Smooth muscle cell (in vitro differentiated cells): ENCODE measurements at regions not wholly inside any gene's neighbourhood (a gene's known extent, or its start where the extent isn't known, plus 50 kb on each side); places are given as distances from the start of the nearest gene placed in this dataset.

Experiments used
- DNase-seq: peaks from one replicate; lab custom pipeline; 2025; ENCODE audit not compliant: unreplicated experiment; lab: John Stamatoyannopoulos, UW
- H2AFZ ChIP-seq: fragments of 200-600 bp; sonication (generic); 2 replicates; pipeline ENCODE4 v1.6.0; 2016; ENCODE audit warnings: antibody characterized with exemption, low read depth, mild to moderate bottlenecking
- H3F3A ChIP-seq: fragments of 200-600 bp; sonication (generic); 2 replicates; pipeline ENCODE4 v1.6.0; 2017; ENCODE audit warnings: antibody characterized with exemption, low read depth
- H3K27ac ChIP-seq: fragments of 200-600 bp; sonication (generic); 2 replicates; pipeline ENCODE4 v1.5.1; 2016; ENCODE audit warnings: low read depth, mild to moderate bottlenecking
- H3K27me3 ChIP-seq: fragments of 200-600 bp; sonication (generic); 2 replicates; pipeline ENCODE4 v1.6.1; 2016; ENCODE audit warnings: low read depth, mild to moderate bottlenecking
- H3K36me3 ChIP-seq: fragments of 200-600 bp; sonication (generic); 2 replicates; pipeline ENCODE4 v1.5.1; 2016; ENCODE audit warnings: low read depth
- H3K4me1 ChIP-seq: fragments of 200-600 bp; sonication (generic); 2 replicates; pipeline ENCODE4 v1.5.1; 2016; ENCODE audit warnings: low read depth
- H3K4me2 ChIP-seq: fragments of 200-600 bp; sonication (generic); 2 replicates; pipeline ENCODE4 v1.6.0; 2016; ENCODE audit warnings: mild to moderate bottlenecking
- H3K4me3 ChIP-seq: fragments of 200-600 bp; sonication (generic); 2 replicates; pipeline ENCODE4 v1.5.1; 2016; ENCODE audit warnings: mild to moderate bottlenecking
- H3K79me2 ChIP-seq: fragments of 200-600 bp; sonication (generic); 2 replicates; pipeline ENCODE4 v1.6.0; 2016; ENCODE audit warnings: low read depth, mild to moderate bottlenecking
- H3K9ac ChIP-seq: fragments of 200-600 bp; sonication (generic); 2 replicates; pipeline ENCODE4 v1.6.0; 2016; ENCODE audit warnings: low read depth
- H3K9me3 ChIP-seq: fragments of 200-600 bp; sonication (generic); replicated peaks from 2 replicates; pipeline ENCODE4 v1.5.1; 2016; ENCODE audit warnings: low read depth
- H4K20me1 ChIP-seq: fragments of 200-600 bp; sonication (generic); 2 replicates; pipeline ENCODE4 v1.6.0; 2016; ENCODE audit warnings: low read depth
- WGBS: methylation state at CpG from one replicate; pipeline ENCODE4 v1.1.7; 2016; ENCODE audit warnings: low lambda C conversion rate; 5-methylcytosine and 5-hydroxymethylcytosine counted together
- TF ChIP-seq, protein P1 (sequence below): fragments of 200-600 bp; sonication (generic); IDR thresholded peaks from 2 replicates; pipeline ENCODE4 v1.5.1; 2017; ENCODE audit warnings: borderline replicate concordance, mild to moderate bottlenecking, antibody characterized with exemption; ENCODE audit not compliant: insufficient read depth, poor library complexity, severe bottlenecking

DNA sequence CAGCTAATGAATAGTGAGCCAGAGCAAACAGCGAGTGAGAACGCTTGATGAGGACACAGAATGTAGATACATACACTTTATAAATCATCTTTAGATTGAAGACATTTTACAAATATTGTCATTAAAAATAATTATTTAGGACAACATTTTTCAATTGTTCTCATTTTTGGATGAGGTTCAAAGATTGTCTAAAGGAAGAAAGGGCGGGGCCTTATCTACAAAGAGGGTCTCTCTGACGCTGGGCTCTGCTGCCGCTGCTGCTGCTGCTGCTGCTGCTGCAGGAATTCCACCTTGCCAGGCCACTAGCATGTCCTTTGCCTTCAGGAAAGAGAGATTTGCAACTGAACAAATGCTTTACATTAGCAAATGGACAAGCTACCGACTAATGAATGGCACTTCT, 220.7 kb upstream of the TMEM161B start:
- Histone ChIP-seq H3K27me3 (no peaks in the 10 kb centered on the region), H3K4me1 (peaks cover 47% of the 10 kb centered on the region), H3K4me2 (no peak overlapping the region), H2AFZ (no peak overlapping the region), H3K79me2 (no peaks in the 10 kb centered on the region), H3K36me3 (no peaks in the 10 kb centered on the region), H3K9me3 (no peaks in the 10 kb centered on the region), H3K9ac (no peak overlapping the region), H3F3A (no peaks in the 10 kb centered on the region), H4K20me1 (no peaks in the 10 kb centered on the region), H3K27ac (no peak overlapping the region), H3K4me3 (no peak overlapping the region)
- no peak for DNase-seq
- TF ChIP-seq, protein P1, sequence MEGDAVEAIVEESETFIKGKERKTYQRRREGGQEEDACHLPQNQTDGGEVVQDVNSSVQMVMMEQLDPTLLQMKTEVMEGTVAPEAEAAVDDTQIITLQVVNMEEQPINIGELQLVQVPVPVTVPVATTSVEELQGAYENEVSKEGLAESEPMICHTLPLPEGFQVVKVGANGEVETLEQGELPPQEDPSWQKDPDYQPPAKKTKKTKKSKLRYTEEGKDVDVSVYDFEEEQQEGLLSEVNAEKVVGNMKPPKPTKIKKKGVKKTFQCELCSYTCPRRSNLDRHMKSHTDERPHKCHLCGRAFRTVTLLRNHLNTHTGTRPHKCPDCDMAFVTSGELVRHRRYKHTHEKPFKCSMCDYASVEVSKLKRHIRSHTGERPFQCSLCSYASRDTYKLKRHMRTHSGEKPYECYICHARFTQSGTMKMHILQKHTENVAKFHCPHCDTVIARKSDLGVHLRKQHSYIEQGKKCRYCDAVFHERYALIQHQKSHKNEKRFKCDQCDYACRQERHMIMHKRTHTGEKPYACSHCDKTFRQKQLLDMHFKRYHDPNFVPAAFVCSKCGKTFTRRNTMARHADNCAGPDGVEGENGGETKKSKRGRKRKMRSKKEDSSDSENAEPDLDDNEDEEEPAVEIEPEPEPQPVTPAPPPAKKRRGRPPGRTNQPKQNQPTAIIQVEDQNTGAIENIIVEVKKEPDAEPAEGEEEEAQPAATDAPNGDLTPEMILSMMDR: no peak
- 60% methylated on average over 6 of the region's 6 CpGs for WGBS

- Histone ChIP-seq H3K4me2 (no peak overlapping the region), H3K9me3 (no peaks in the 10 kb centered on the region), H3K4me3 (no peak overlapping the region), H3F3A (no peaks in the 10 kb centered on the region), H3K27me3 (no peaks in the 10 kb centered on the region), H3K27ac (no peak overlapping the region), H4K20me1 (no peaks in the 10 kb centered on the region), H2AFZ (no peak overlapping the region), H3K79me2 (no peaks in the 10 kb centered on the region), H3K4me1 (peaks cover 47% of the 10 kb centered on the region), H3K36me3 (no peaks in the 10 kb centered on the region), H3K9ac (no peak overlapping the region)
- 68% methylated on average over 2 of the region's 2 CpGs for WGBS
- TF ChIP-seq, protein P1: no peak
- DNase-seq: no peak
Measured at GRCh38 chr5:88488561-88488960, 219.9 kb upstream of the TMEM161B start.

GRCh38 chr5:88488130-88488529, 219.5 kb upstream of the TMEM161B start:
- H3K4me3 ChIP-seq: no peak overlapping the region
- TF ChIP-seq, protein P1: no peak
- H3K9ac ChIP-seq: no peak overlapping the region
- H3K36me3 ChIP-seq: no peaks in the 10 kb centered on the region
- no peak overlapping the region for H2AFZ ChIP-seq
- H3K27ac ChIP-seq: no peak overlapping the region
- DNase-seq: no peak
- H3K79me2 ChIP-seq: no peaks in the 10 kb centered on the region
- no peaks in the 10 kb centered on the region for H3K27me3 ChIP-seq
- no peak overlapping the region for H3K4me2 ChIP-seq
- 74% methylated on average over 2 of the region's 2 CpGs for WGBS
- no peaks in the 10 kb centered on the region for H3F3A ChIP-seq
- H3K4me1 ChIP-seq: peaks cover 47% of the 10 kb centered on the region
- no peaks in the 10 kb centered on the region for H3K9me3 ChIP-seq
- no peaks in the 10 kb centered on the region for H4K20me1 ChIP-seq

DNA sequence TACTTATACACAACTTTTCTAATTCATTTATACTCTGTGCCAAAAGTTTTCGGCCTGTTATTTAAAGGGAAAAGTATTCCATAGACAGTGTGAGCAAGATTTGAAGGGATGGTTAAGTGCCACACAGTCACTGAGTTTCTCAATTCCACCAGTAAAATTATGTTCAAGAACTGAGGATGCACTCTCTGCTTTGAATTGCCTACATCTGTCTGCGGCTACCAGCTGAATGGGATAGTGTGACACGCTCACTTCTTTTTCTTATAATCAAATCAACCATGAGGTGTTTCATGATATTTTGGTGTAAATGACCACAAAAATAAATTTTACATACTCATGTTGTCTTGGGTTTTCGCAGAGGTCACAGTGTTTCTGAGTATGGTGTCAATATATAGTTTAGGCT, 218.4 kb upstream of the TMEM161B start:
- no peaks in the 10 kb centered on the region for H3K36me3 ChIP-seq
- H3F3A ChIP-seq: no peaks in the 10 kb centered on the region
- H3K9ac ChIP-seq: no peak overlapping the region
- WGBS: 93% methylated on average over 4 of the region's 4 CpGs
- no peak overlapping the region for H3K4me2 ChIP-seq
- H3K79me2 ChIP-seq: no peaks in the 10 kb centered on the region
- TF ChIP-seq, protein P1: no peak
- H3K9me3 ChIP-seq: no peaks in the 10 kb centered on the region
- no peak overlapping the region for H3K27ac ChIP-seq
- H3K27me3 ChIP-seq: no peaks in the 10 kb centered on the region
- no peak for DNase-seq
- H2AFZ ChIP-seq: no peak overlapping the region
- peaks cover 47% of the 10 kb centered on the region for H3K4me1 ChIP-seq
- H4K20me1 ChIP-seq: no peaks in the 10 kb centered on the region
- H3K4me3 ChIP-seq: no peak overlapping the region
